ENCODE measurements at regions not wholly inside any gene's neighbourhood (a gene's known extent, or its start where the extent isn't known, plus 50 kb on each side); places are given as distances from the start of the nearest gene placed in this dataset.

- H3K4me3 ChIP-seq (replicated peaks; ENCODE audit: low read depth, low read length): no peak overlapping the region
- TF ChIP-seq CTCF (IDR thresholded peaks at IDR 0.05; ENCODE audit: low read depth, low read length, missing control alignments): no peak
- DNase-seq (ENCODE audit: extremely low read depth, low read depth): no peak
Measured at GRCh38 chr5:68490406-68490805, 274.9 kb downstream of the PIK3R1 start.

DNA sequence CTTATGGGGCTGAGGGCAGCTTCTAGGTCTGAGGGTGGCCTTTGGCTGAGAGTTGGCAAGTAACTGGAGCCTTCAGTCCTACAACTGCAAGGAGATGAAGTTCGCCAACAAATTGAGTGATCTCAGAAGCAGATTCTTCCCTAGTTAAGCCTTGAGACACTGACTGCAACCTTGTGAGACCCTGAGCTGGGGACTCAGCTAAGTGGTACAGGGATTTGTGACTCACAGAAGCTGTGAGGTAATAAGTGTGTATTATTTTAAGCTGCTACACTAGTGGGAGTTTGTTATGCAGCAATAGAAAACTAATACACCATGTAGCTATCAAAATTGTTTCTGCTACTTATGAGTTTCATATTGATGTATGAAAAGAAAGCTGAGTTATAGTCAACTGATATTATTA, 279.2 kb downstream of the PIK3R1 start:
- H3K4me3 ChIP-seq (replicated peaks; ENCODE audit: low read depth, low read length): no peak overlapping the region
- DNase-seq (ENCODE audit: extremely low read depth, low read depth): no peak
- TF ChIP-seq CTCF (IDR thresholded peaks at IDR 0.05; ENCODE audit: low read depth, low read length, missing control alignments): no peak

- no peak overlapping the region for H3K4me3 ChIP-seq (replicated peaks; ENCODE audit: low read depth, low read length)
- no peak for DNase-seq (ENCODE audit: extremely low read depth, low read depth)
- TF ChIP-seq CTCF (IDR thresholded peaks at IDR 0.05; ENCODE audit: low read depth, low read length, missing control alignments): no peak
Measured at GRCh38 chr5:68499987-68500386, 284.4 kb downstream of the PIK3R1 start.

DNA sequence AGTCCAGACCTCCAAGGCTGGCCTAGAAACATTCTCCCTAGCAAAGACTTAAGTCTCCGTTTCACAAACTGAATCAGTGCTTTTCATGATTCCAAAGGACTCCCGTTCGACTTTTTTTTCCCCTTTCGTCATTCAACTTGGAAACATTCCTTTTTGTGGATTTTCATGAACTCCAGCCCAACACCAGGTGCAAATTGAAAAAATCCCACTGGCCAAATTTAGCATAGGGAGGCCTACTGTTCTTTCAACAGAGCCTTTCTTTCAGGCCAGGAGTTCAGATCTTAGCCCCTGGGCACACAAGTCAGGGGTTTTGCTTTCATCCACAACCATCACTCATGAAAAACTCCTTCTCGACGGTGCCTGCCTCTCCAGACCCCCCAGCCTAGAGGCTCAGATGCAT, 285.3 kb downstream of the PIK3R1 start:
- DNase-seq (ENCODE audit: extremely low read depth, low read depth): no peak
- H3K4me3 ChIP-seq (replicated peaks; ENCODE audit: low read depth, low read length): no peak overlapping the region
- no peak for TF ChIP-seq CTCF (IDR thresholded peaks at IDR 0.05; ENCODE audit: low read depth, low read length, missing control alignments)

- no peak for TF ChIP-seq CTCF (IDR thresholded peaks at IDR 0.05; ENCODE audit: low read depth, low read length, missing control alignments)
- DNase-seq (ENCODE audit: extremely low read depth, low read depth): no peak
- no peak overlapping the region for H3K4me3 ChIP-seq (replicated peaks; ENCODE audit: low read depth, low read length)
Measured at GRCh38 chr5:68502531-68502930, 287.0 kb downstream of the PIK3R1 start.

GRCh38 chr5:68504306-68504705, 288.8 kb downstream of the PIK3R1 start:
- no peak for TF ChIP-seq CTCF (IDR thresholded peaks at IDR 0.05; ENCODE audit: low read depth, low read length, missing control alignments)

More at GRCh38 chr5:68504306-68504705, 288.8 kb downstream of the PIK3R1 start:
- DNase-seq (ENCODE audit: extremely low read depth, low read depth): no peak
- no peak overlapping the region for H3K4me3 ChIP-seq (replicated peaks; ENCODE audit: low read depth, low read length)

Measured in HFF-Myc (cell line).